Brain microvascular endothelial cell (primary cell): ENCODE measurements at regions not wholly inside any gene's neighbourhood (a gene's known extent, or its start where the extent isn't known, plus 50 kb on each side); places are given as distances from the start of the nearest gene placed in this dataset.

Source experiments
- DNase-seq: peaks from one replicate; pipeline ENCODE4 v3.0.0-alpha.2; 2020
- H3K27ac ChIP-seq: fragments of 250-450 bp; sonication (Bioruptor Pico); 2 replicates; pipeline ENCODE4 v1.5.1; 2020; ENCODE audit warnings: mild to moderate bottlenecking, moderate library complexity
- H3K27me3 ChIP-seq: fragments of 250-450 bp; sonication (Bioruptor Pico); replicated peaks from 2 replicates; pipeline ENCODE4 v1.5.1; 2020; ENCODE audit warnings: mild to moderate bottlenecking
- H3K36me3 ChIP-seq: fragments of 250-450 bp; sonication (Bioruptor Pico); replicated peaks from 2 replicates; pipeline ENCODE4 v1.5.1; 2020; ENCODE audit warnings: mild to moderate bottlenecking
- H3K4me3 ChIP-seq: 2 replicates; pipeline ENCODE4 v1.5.1; 2011; ENCODE audit warnings: low read depth, mild to moderate bottlenecking, control low read depth, low read length, moderate library complexity
- in situ Hi-C: cut with HindIII; loops from 2 replicates; pipeline ENCODE4 v1.10.0; 2017; ENCODE audit warnings: low sequenced_read_pairs, low pct_ligation_motif_present
- TF ChIP-seq, protein P1 (sequence below): IDR thresholded peaks from 2 replicates; pipeline ENCODE4 v1.5.1; 2011; ENCODE audit warnings: low read depth, mild to moderate bottlenecking, moderate library complexity, low read length, control low read depth, inconsistent platforms; ENCODE audit errors: missing control alignments

- in situ Hi-C loops = no loop called here
- H3K27me3 ChIP-seq = no peaks in the 10 kb centered on the region
- H3K36me3 ChIP-seq = no peaks in the 10 kb centered on the region
- DNase-seq = no peak
- H3K4me3 ChIP-seq = no peak overlapping the region
- H3K27ac ChIP-seq = no peak overlapping the region
- TF ChIP-seq, protein P1, sequence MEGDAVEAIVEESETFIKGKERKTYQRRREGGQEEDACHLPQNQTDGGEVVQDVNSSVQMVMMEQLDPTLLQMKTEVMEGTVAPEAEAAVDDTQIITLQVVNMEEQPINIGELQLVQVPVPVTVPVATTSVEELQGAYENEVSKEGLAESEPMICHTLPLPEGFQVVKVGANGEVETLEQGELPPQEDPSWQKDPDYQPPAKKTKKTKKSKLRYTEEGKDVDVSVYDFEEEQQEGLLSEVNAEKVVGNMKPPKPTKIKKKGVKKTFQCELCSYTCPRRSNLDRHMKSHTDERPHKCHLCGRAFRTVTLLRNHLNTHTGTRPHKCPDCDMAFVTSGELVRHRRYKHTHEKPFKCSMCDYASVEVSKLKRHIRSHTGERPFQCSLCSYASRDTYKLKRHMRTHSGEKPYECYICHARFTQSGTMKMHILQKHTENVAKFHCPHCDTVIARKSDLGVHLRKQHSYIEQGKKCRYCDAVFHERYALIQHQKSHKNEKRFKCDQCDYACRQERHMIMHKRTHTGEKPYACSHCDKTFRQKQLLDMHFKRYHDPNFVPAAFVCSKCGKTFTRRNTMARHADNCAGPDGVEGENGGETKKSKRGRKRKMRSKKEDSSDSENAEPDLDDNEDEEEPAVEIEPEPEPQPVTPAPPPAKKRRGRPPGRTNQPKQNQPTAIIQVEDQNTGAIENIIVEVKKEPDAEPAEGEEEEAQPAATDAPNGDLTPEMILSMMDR = no peak
Observed at GRCh38 chr13:74569251-74569650, 435.0 kb upstream of the KLF12 start.

DNA sequence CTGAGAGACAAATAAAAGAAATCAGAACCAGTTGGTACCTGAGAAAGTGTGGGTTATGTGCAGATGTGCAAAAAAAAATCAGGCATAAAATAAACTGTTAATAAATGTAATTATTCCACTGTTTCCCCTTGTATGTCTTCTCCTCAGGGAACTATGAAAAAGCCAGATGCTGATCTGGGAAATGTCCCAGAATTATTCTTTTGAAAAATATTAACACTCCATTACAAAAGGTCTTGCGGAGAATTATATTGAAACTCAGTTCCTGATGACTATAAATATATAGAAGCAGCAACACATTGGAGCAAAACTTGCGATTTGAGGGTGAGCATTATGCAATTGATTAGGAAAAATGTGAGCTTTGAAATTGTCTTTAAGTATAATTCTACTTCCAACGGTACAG, 433.3 kb upstream of the KLF12 start:
- no peak for DNase-seq
- Histone ChIP-seq H3K27me3 (no peaks in the 10 kb centered on the region), H3K27ac (no peak overlapping the region), H3K4me3 (no peak overlapping the region), H3K36me3 (no peaks in the 10 kb centered on the region)
- in situ Hi-C loops = no loop called here
- TF ChIP-seq, protein P1 = no peak

DNA sequence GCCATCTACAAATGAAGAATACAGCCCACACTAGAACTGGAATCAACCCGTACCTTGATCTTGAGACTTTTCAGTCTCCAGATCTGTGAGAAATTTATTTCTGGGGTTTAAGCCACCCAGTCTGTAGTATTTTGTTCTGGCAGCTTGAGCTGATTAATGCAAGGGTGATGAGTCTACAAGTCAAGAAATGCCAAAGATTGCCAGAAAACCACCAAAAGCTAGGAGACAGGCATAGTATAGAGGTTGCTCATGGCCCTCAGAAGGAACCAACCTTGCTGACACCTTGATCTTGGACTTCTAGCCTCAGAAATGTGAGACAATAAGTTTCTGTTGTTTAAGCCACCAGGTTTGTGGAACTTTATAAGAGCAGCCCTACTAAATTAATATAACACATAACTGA, 428.2 kb upstream of the KLF12 start:
- Histone ChIP-seq H3K36me3 (no peaks in the 10 kb centered on the region), H3K27me3 (no peaks in the 10 kb centered on the region), H3K27ac (no peak overlapping the region), H3K4me3 (no peak overlapping the region)
- peak; percentile 29 for DNase-seq
- TF ChIP-seq, protein P1 = no peak
- in situ Hi-C loops = no loop called here

DNA sequence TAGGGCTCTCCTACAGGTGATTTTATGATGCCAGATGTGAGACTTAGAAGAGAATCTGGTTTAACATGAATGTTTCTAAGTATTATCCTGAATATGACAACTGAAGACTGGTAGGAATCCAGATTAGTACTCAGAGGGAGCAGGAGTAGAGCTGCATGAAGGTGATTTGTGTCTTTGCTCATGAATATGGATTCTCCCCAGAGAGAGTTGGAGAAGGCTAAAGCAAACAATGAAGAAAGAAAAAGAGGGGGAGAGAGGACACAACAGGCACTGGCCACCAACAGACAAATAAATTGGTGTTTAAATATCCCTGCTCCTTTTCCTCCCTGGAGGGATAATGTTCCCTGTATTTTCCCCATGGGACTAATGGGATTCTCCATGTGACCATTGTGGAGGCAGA, 427.0 kb upstream of the KLF12 start:
- TF ChIP-seq, protein P1 = no peak
- no peak overlapping the region for H3K27ac ChIP-seq
- H3K36me3 ChIP-seq = no peaks in the 10 kb centered on the region
- no peak for DNase-seq
- no peaks in the 10 kb centered on the region for H3K27me3 ChIP-seq
- in situ Hi-C loops = no loop called here
- no peak overlapping the region for H3K4me3 ChIP-seq

DNA sequence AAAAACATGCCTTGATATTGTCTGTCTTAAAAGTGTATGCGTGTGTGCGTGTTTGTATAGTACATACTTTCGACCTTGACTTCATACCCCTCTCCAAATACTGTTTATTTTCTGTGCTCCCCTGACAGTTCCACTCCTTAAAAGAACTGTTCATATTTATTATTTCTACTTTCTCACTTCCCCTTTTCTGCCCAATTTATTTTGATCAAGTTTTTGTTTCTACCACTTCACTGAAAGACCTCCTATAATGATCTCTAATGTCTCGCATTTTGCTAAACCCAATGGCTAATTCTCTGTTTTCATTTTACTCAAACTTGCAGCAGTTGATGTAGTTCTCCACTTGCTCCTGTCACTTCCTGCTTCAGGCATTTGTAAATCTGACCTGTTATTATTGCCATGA, 426.1 kb upstream of the KLF12 start:
- in situ Hi-C loops = no loop called here
- no peaks in the 10 kb centered on the region for H3K36me3 ChIP-seq
- no peak overlapping the region for H3K27ac ChIP-seq
- TF ChIP-seq, protein P1 = no peak
- H3K27me3 ChIP-seq = no peaks in the 10 kb centered on the region
- no peak for DNase-seq
- no peak overlapping the region for H3K4me3 ChIP-seq

GRCh38 chr13:74557870-74558269, 423.7 kb upstream of the KLF12 start:
- no peaks in the 10 kb centered on the region for H3K36me3 ChIP-seq
- no peaks in the 10 kb centered on the region for H3K27me3 ChIP-seq
- no peak overlapping the region for H3K27ac ChIP-seq
- DNase-seq = no peak
- in situ Hi-C loops = no loop called here
- TF ChIP-seq, protein P1 = no peak
- H3K4me3 ChIP-seq = no peak overlapping the region
